Esophagus squamous epithelium (tissue), 5 donors: ENCODE measurements at regions not wholly inside any gene's neighbourhood (a gene's known extent, or its start where the extent isn't known, plus 50 kb on each side); places are given as distances from the start of the nearest gene placed in this dataset.

Experiments
- DNase-seq: peaks from one replicate; lab custom pipeline; 2025; lab: John Stamatoyannopoulos, UW
- H3K27ac ChIP-seq, 4 donors: fragments of 200-600 bp; sonication (generic); one replicate each; pipeline ENCODE4 v1.5.1; 2016 to 2019; ENCODE audit warnings: mild to moderate bottlenecking in 1 of 4
- H3K27me3 ChIP-seq, 4 donors: fragments of 200-600 bp; sonication (generic); 1 replicate in 3 of 4; 2 replicates in 1 of 4; pipeline versions ENCODE4 v1.5.1 to v1.6.0; 2017 to 2021; ENCODE audit warnings: antibody characterized with exemption in 1 of 4
- H3K36me3 ChIP-seq, 3 donors: fragments of 200-600 bp; sonication (generic); one replicate each; pipeline ENCODE4 v1.5.1; 2016 to 2019
- H3K4me1 ChIP-seq, 3 donors: fragments of 200-600 bp; sonication (generic); one replicate each; pipeline ENCODE4 v1.5.1; 2017 to 2019
- H3K4me3 ChIP-seq, 4 donors: fragments of 200-600 bp; sonication (generic); 1 replicate in 3 of 4; 2 replicates in 1 of 4; pipeline ENCODE4 v1.5.1; 2016 to 2019; ENCODE audit warnings: mild to moderate bottlenecking in 2 of 4, moderate library complexity in 1 of 4
- H3K9me3 ChIP-seq, 3 donors: fragments of 200-600 bp; sonication (generic); one replicate each; pipeline ENCODE4 v1.5.1; 2016 to 2019
- CTCF ChIP-seq, 6 experiments: fragments of 450-650 bp in 4 of 6; fragments of 200-600 bp in 2 of 6; sonication (generic) in 2 of 6; IDR thresholded peaks; one replicate each; pipeline ENCODE4 v1.5.1; 2016 to 2019; ENCODE audit warnings: antibody characterized with exemption in 6 of 6, mild to moderate bottlenecking in 4 of 6, moderate library complexity in 4 of 6
- POLR2A ChIP-seq, 4 donors: fragments of 450-650 bp; IDR thresholded peaks; one replicate each; pipeline ENCODE4 v1.6.1; 2017; ENCODE audit warnings: antibody characterized with exemption in 4 of 4, mild to moderate bottlenecking in 4 of 4, moderate library complexity in 3 of 4
- WGBS, 2 donors: methylation state at CpG; one replicate each; pipeline ENCODE4 v1.1.5; 2018; 5-methylcytosine and 5-hydroxymethylcytosine counted together
- intact Hi-C: fragments of 100-400 bp; cut with DNase I; formaldehyde crosslinking; loops from one replicate; pipeline ENCODE4 v1.15.0; 2022
- donor health status: DM: yes; HTN: yes; CAD: no.

GRCh38 chr2:144587306-144587705, 67.4 kb upstream of the ZEB2 start:
- TF ChIP-seq POLR2A (IDR thresholded peaks at IDR 0.05): no peak
- no peak for TF ChIP-seq CTCF (IDR thresholded peaks at IDR 0.05)
- intact Hi-C loops: no loop called here
- Histone ChIP-seq H3K27me3 (peaks cover 0 to 5% (median 0%) of the 10 kb centered on the region in 4 donors), H3K27ac (no peak overlapping the region), H3K4me1 (peaks cover 0 to under 1% (median 0%) of the 10 kb centered on the region in 3 donors), H3K36me3 (no peaks in the 10 kb centered on the region), H3K9me3 (no peaks in the 10 kb centered on the region), H3K4me3 (no peak overlapping the region)
- 81 to 100% methylated on average over 1 of the region's 1 CpG for WGBS, 2 donors
- no peak for DNase-seq

DNA sequence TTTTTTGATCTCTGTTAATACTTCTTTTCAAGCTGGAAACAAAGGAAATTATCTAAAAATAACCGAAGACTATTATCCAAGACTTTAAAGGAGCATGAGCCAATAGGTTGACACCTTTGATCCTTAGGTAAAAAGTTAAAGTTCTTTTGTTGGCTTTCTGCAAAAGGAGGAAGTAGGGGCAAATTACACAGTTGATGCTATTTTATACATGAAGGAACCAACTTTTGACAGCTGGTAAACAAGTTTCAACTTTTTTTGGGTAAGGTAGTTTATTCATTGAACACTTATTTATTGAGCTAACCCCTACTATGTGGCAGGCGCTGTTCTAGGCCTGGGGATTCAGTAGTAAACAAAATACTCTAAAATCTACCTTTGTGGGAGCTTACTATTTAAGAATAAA, 66.6 kb upstream of the ZEB2 start:
- Histone ChIP-seq H3K9me3 (no peaks in the 10 kb centered on the region), H3K4me3 (no peak overlapping the region), H3K4me1 (peaks cover 0 to 9% (median 0%) of the 10 kb centered on the region in 3 donors), H3K27ac (no peak overlapping the region), H3K27me3 (peaks cover 0 to 5% (median 0%) of the 10 kb centered on the region in 4 donors), H3K36me3 (no peaks in the 10 kb centered on the region)
- TF ChIP-seq POLR2A (IDR thresholded peaks at IDR 0.05): no peak
- TF ChIP-seq CTCF (IDR thresholded peaks at IDR 0.05): no peak
- intact Hi-C loops: no loop called here
- WGBS, 2 donors: 55 to 70% methylated on average over 2 of the region's 2 CpGs
- DNase-seq: no peak

DNA sequence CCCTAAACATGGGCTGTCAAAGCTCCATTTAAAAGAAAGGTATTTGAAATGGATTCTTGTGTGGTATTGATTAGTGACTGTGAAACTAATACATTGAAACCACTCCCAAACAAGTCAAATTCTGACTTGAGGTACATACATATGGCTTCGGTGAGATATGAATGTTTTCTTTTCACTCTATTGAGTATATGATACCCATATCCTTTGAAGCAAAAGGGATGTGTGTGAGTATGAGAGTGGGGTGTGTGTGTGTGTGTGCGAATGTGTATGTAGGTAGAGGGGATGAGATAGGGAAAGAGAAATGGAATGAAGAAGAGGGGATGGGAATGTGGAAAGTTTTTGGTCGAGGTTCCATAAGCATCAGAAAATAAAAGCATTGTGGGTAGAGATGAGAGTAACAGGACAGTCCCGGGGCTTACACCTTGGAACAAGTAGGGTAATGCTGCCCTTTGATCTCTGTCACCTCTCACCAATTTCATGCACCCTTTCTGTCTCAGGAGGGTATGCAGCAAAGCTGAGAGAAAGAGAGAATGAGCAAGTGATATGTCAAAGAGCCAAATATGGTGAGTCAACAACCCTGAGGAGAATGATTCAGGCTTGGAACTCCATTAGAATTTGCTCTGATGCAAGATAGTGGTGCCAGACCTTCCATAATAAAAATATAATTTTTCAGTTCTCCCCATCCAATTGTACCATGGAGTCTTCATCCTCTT, 64.0 kb upstream of the ZEB2 start:
- H3K36me3 ChIP-seq: no peaks in the 10 kb centered on the region
- peaks cover 0 to 19% (median 0%) of the 10 kb centered on the region in 3 donors for H3K4me1 ChIP-seq
- no peak for DNase-seq
- H3K9me3 ChIP-seq: no peaks in the 10 kb centered on the region
- TF ChIP-seq CTCF (IDR thresholded peaks at IDR 0.05) (no peak), POLR2A (IDR thresholded peaks at IDR 0.05) (no peak)
- H3K4me3 ChIP-seq: no peak overlapping the region
- peaks cover 0 to 5% (median 0%) of the 10 kb centered on the region in 4 donors for H3K27me3 ChIP-seq
- no peak overlapping the region for H3K27ac ChIP-seq
- intact Hi-C loops: no loop called here
- 68 to 69% methylated on average over 4 of the region's 4 CpGs for WGBS, 2 donors

GRCh38 chr2:144583381-144583729, 63.4 kb upstream of the ZEB2 start:
- H3K27ac ChIP-seq: no peak overlapping the region

More at GRCh38 chr2:144583381-144583729, 63.4 kb upstream of the ZEB2 start:
- peaks cover 0 to 19% (median 0%) of the 10 kb centered on the region in 3 donors for H3K4me1 ChIP-seq
- intact Hi-C loops: no loop called here
- no peak for DNase-seq
- TF ChIP-seq CTCF (IDR thresholded peaks at IDR 0.05): no peak
- H3K27me3 ChIP-seq: peaks cover 0 to 5% (median 0%) of the 10 kb centered on the region in 4 donors
- WGBS, 2 donors: 73 to 81% methylated on average over 6 of the region's 6 CpGs
- H3K9me3 ChIP-seq: no peaks in the 10 kb centered on the region
- no peaks in the 10 kb centered on the region for H3K36me3 ChIP-seq
- H3K4me3 ChIP-seq: no peak overlapping the region
